K562 (cell line): ENCODE measurements at regions not wholly inside any gene's neighbourhood (a gene's known extent, or its start where the extent isn't known, plus 50 kb on each side); places are given as distances from the start of the nearest gene placed in this dataset.

Experiments
- ATAC-seq: fragments of 200-7000 bp; cut with Tn5 transposase; 3 replicates; pipeline ENCODE4 v1.9.1; 2020; ENCODE audit warnings: moderate library complexity
- BruUV-seq: library from RNA; stranded (reverse); fragments of 400-500 nt; replicated peaks from 2 replicates; lab custom pipeline; 2021; lab: Mats Ljungman, UMichigan
- CTCF ChIA-PET: fragments of 300-600 bp; formaldehyde crosslinking; extraction: SDS; loops from one replicate; lab custom pipeline; 2021; ENCODE audit warnings: low intra/inter-chr PET ratio; lab: Yijun Ruan, JAX
- POLR2A ChIA-PET: fragments of 300-600, 350-650 bp; sonication (Branson Sonifier 250); formaldehyde crosslinking; extraction: SDS; loops from one replicate; lab custom pipeline; 2021; ENCODE audit warnings: antibody characterized with exemption, inconsistent platforms; lab: Yijun Ruan, JAX
- DNase-seq, 4 experiments: peaks; one replicate each; pipeline versions ENCODE4 v3.0.0 to v3.0.0-alpha.2; 2011 to 2018; ENCODE audit warnings: low spot score in 3 of 4, mixed read lengths in 3 of 4; ENCODE audit errors: extremely low read depth in 1 of 4
- FAIRE-seq: peaks from 2 replicates; lab custom pipeline; 2011; peaks lifted over from hg19 to GRCh38; lab: Jason Lieb, UNC
- H2AFZ ChIP-seq: 2 replicates; pipeline ENCODE4 v1.6.0; 2011; ENCODE audit warnings: low read depth, low read length, control low read depth, inconsistent platforms
- H3K27ac ChIP-seq: fragments of 200-600 bp; 3 replicates; pipeline ENCODE4 v1.8.0; 2011; ENCODE audit warnings: low read depth, mild to moderate bottlenecking, control low read depth, inconsistent platforms, low read length, moderate library complexity, mixed read lengths; ENCODE audit errors: extremely low read depth
- H3K27me3 ChIP-seq, 2 experiments: fragments of 300-600 bp in 1 of 2; 2 replicates in 1 of 2; 3 replicates in 1 of 2; pipeline versions ENCODE4 v1.6.0 to v1.8.0; 2011; ENCODE audit warnings: inconsistent platforms in 2 of 2, low read length in 2 of 2, mild to moderate bottlenecking in 1 of 2, mixed read lengths in 1 of 2, moderate library complexity in 1 of 2; ENCODE audit not compliant: control insufficient read depth in 2 of 2, insufficient read depth in 2 of 2
- H3K36me3 ChIP-seq: fragments of 300-600 bp; 3 replicates; pipeline ENCODE4 v1.8.0; 2011; ENCODE audit warnings: mild to moderate bottlenecking, low read length, inconsistent platforms; ENCODE audit not compliant: control insufficient read depth, insufficient read depth
- H3K4me1 ChIP-seq, 2 experiments: fragments of 200-600 bp in 1 of 2; replicated peaks in 1 of 2; 2 replicates in 1 of 2; 3 replicates in 1 of 2; pipeline versions ENCODE4 v1.5.1 to v1.8.0; 2011; ENCODE audit warnings: inconsistent platforms in 2 of 2, low read length in 2 of 2, mild to moderate bottlenecking in 1 of 2, mixed read lengths in 1 of 2, moderate library complexity in 1 of 2; ENCODE audit not compliant: control insufficient read depth in 2 of 2, insufficient read depth in 2 of 2
- H3K4me2 ChIP-seq: 2 replicates; pipeline ENCODE4 v1.6.1; 2011; ENCODE audit warnings: low read length, control low read depth, inconsistent platforms, mixed read lengths; ENCODE audit not compliant: insufficient read depth
- H3K4me3 ChIP-seq: fragments of 200-600 bp; sonication (generic), shearing (Covaris generic); 2 replicates; pipeline ENCODE4 v1.5.1; 2016; ENCODE audit warnings: control low read depth, inconsistent platforms
- H3K79me2 ChIP-seq: fragments of 200-600 bp; 3 replicates; pipeline ENCODE4 v1.8.0; 2011; ENCODE audit warnings: low read length, inconsistent platforms; ENCODE audit not compliant: control insufficient read depth, insufficient read depth
- H3K9ac ChIP-seq, 2 experiments: 2 replicates each; pipeline versions ENCODE4 v1.6.0 to v1.6.1; 2011; ENCODE audit warnings: low read depth in 2 of 2, low read length in 2 of 2, control low read depth in 1 of 2, inconsistent platforms in 1 of 2, mild to moderate bottlenecking in 1 of 2, mixed read lengths in 1 of 2; ENCODE audit not compliant: insufficient read depth in 1 of 2
- H3K9me1 ChIP-seq: one replicate; pipeline ENCODE4 v1.6.0; 2011; ENCODE audit warnings: inconsistent platforms, mild to moderate bottlenecking, low read length, moderate library complexity; ENCODE audit not compliant: control insufficient read depth, insufficient read depth
- H3K9me3 ChIP-seq: replicated peaks from 2 replicates; pipeline ENCODE4 v1.5.1; 2011; ENCODE audit warnings: low read depth, low read length, inconsistent platforms; ENCODE audit not compliant: control insufficient read depth, insufficient read depth
- H4K20me1 ChIP-seq: replicated peaks from 2 replicates; pipeline ENCODE4 v1.6.1; 2011; ENCODE audit warnings: low read length, inconsistent platforms, mixed read lengths; ENCODE audit not compliant: control insufficient read depth, insufficient read depth
- BHLHE40 ChIP-seq: IDR thresholded peaks from 2 replicates; pipeline ENCODE4 v1.6.1; 2011; ENCODE audit warnings: low read length, improper control_type of control experiment
- FOS ChIP-seq: IDR thresholded peaks from 3 replicates; pipeline ENCODE4 v1.6.1; 2011; ENCODE audit not compliant: insufficient read length; ENCODE audit errors: extremely low read depth
- KLF13 ChIP-seq: fragments of 450-650 bp; IDR thresholded peaks from 2 replicates; pipeline ENCODE4 v1.6.1; 2016; ENCODE audit warnings: missing genetic modification characterization, low read depth, mild to moderate bottlenecking, missing compliant biosample characterization, moderate library complexity, borderline replicate concordance
- NFIC ChIP-seq: fragments of 450-650 bp; IDR thresholded peaks from 2 replicates; pipeline ENCODE4 v1.6.1; 2017; ENCODE audit warnings: mild to moderate bottlenecking, inconsistent platforms
- RAD21 ChIP-seq, 2 experiments: fragments of 250-450 bp in 1 of 2; fragments of 450-650 bp in 1 of 2; sonication (Bioruptor Pico) in 1 of 2; formaldehyde crosslinking in 1 of 2; IDR thresholded peaks in 1 of 2; conservative IDR thresholded peaks in 1 of 2; 2 replicates each; pipeline versions ENCODE4 v1.4.0 to v1.8.0; 2020 to 2022; ENCODE audit warnings: mild to moderate bottlenecking in 2 of 2, moderate library complexity in 1 of 2
- RFX5 ChIP-seq: IDR thresholded peaks from 2 replicates; pipeline ENCODE4 v1.6.1; 2011; ENCODE audit warnings: low read depth, mild to moderate bottlenecking, improper control_type of control experiment, low read length
- SETDB1 ChIP-seq: IDR thresholded peaks from one replicate; pipeline ENCODE4 v1.6.1; 2012; ENCODE audit warnings: low read length, control low read depth, inconsistent platforms
- SNIP1 ChIP-seq: fragments of 450-650 bp; IDR thresholded peaks from 2 replicates; pipeline ENCODE4 v1.7.1; 2017; ENCODE audit warnings: low read depth, mild to moderate bottlenecking
- XRCC3 ChIP-seq: fragments of 450-650 bp; IDR thresholded peaks from 2 replicates; pipeline ENCODE4 v1.6.1; 2017; ENCODE audit warnings: mild to moderate bottlenecking, moderate library complexity
- ZBED1 ChIP-seq: IDR thresholded peaks from 2 replicates; pipeline ENCODE4 v1.6.1; 2014
- ZNF143 ChIP-seq: sonication (generic); formaldehyde crosslinking; IDR thresholded peaks from 2 replicates; pipeline ENCODE4 v1.9.0; 2022; ENCODE audit warnings: mild to moderate bottlenecking, missing genetic modification reagents
- ZNF384 ChIP-seq: IDR thresholded peaks from 2 replicates; pipeline ENCODE4 v1.6.1; 2012; ENCODE audit warnings: low read depth, low read length, improper control_type of control experiment
- ZNF445 ChIP-seq: fragments of 250-450 bp; sonication (Bioruptor Pico); IDR thresholded peaks from 2 replicates; pipeline ENCODE4 v1.4.0; 2020; ENCODE audit warnings: low read depth, mild to moderate bottlenecking, moderate library complexity
- WGBS: fragments of 100-300 bp; shearing (Covaris generic); methylation state at CpG from one replicate; pipeline ENCODE4 v1.1.6; 2016; ENCODE audit warnings: low coverage, mixed read lengths; ENCODE audit not compliant: insufficient coverage; ENCODE audit errors: missing lambda C conversion rate; 5-methylcytosine and 5-hydroxymethylcytosine counted together
- in situ Hi-C: fragments of 300-500 bp; cut with MboI; formaldehyde crosslinking; loops from 4 replicates; pipeline ENCODE4 v1.15.0; 2018; ENCODE audit warnings: inconsistent platforms, mixed read lengths
- intact Hi-C: fragments of 100-400 bp; cut with micrococcal nuclease; formaldehyde crosslinking; loops from 2 replicates; pipeline ENCODE4 v1.14.2; 2022
- TF ChIP-seq, protein P1 (sequence below), 2 experiments: fragments of 450-650 bp in 1 of 2; sonication (generic) in 1 of 2; formaldehyde crosslinking in 1 of 2; IDR thresholded peaks in 1 of 2; conservative IDR thresholded peaks in 1 of 2; 2 replicates each; pipeline versions ENCODE4 v1.6.1 to v1.8.1; 2016 to 2023; ENCODE audit warnings: mild to moderate bottlenecking in 2 of 2, moderate library complexity in 2 of 2, inconsistent platforms in 1 of 2, missing genetic modification reagents in 1 of 2
- TF ChIP-seq, protein P2 (sequence below), 3 experiments: fragments of 200-800 bp in 1 of 3; sonication (Bioruptor generic) in 1 of 3; sonication (generic) in 1 of 3; formaldehyde crosslinking in 1 of 3; IDR thresholded peaks; 2 replicates each; pipeline versions ENCODE4 v1.6.1 to v1.8.0; 2016 to 2022; ENCODE audit warnings: mild to moderate bottlenecking in 2 of 3, missing compliant biosample characterization in 2 of 3, missing genetic modification characterization in 2 of 3, missing genetic modification reagents in 1 of 3

DNA sequence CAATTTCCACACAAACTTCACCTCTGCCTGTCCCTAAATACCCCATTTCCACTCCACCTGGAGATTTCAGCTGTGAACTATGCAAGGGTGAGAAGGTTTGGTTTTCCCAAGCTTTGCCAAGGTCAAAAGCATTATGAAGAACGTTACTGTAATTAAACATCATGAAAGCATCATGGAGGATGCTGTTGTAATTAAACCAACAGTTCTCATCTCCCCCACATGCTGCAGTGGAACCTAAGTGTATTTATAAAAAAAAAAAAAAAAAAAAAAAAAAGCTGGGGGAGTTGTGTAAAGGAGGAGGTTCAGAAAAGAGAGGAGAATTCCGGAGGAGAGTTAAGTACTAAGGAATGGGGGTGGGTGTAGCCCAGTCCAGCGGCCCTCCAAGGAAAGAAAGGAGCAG, 474.9 kb upstream of the JARID2 start:
- no TSS peak for BruUV-seq
- POLR2A ChIA-PET = no interaction called here
- WGBS = 32% methylated on average over 3 of the region's 3 CpGs

DNA sequence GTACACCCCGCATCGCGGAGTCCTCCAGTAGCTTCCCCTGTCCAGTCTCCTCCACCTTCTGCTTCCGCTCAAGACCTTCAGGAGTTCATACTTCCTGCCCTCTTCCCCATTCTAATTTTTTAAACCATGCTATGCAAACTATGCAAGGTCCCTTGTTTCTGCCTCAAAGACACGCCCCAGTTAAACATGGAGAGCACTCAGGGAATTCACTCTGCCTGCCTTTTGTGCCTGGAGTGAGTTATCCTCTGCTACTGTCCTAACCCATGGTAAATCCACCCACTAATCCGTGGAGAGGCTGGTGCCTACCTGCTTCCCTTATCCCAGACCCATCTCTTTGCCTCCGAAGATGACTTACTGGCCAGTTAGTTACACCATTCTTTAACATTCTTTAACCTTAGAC, 473.7 kb upstream of the JARID2 start:
- POLR2A ChIA-PET = interaction anchor here (0.7 kb wide), 1 partner anchor 101 kb away, joined by 3 read pairs; no protein-coding TSS in a partner anchor
- DNase-seq = no peak
- Histone ChIP-seq H4K20me1 (no peaks in the 10 kb centered on the region), H3K79me2 (no peaks in the 10 kb centered on the region), H3K4me2 (no peak overlapping the region), H3K27ac (no peak overlapping the region), H3K4me1 (peaks cover 5 to 31% of the 10 kb centered on the region in 2 experiments; a peak in 4 of 5 replicates), H3K36me3 (no peaks in the 10 kb centered on the region), H3K9ac (no peak overlapping the region), H3K4me3 (no peak overlapping the region), H3K27me3 (no peaks in the 10 kb centered on the region), H2AFZ (0 out of 2 replicates have a peak overlapping the region, but pooled peaks have one; percentile 22), H3K9me1 (no peaks in the 10 kb centered on the region), H3K9me3 (no peaks in the 10 kb centered on the region)
- 69% methylated on average over 7 of the region's 7 CpGs for WGBS
- in situ Hi-C loops (no loop called here), intact Hi-C loops (no loop called here)
- CTCF ChIA-PET = no interaction called here
- ATAC-seq = no peak
- FAIRE-seq = no peak
- no TSS peak for BruUV-seq
- no peak for TF ChIP-seq FOS
- TF ChIP-seq RAD21 (CRISPR knock-in tag; conservative IDR thresholded peaks at IDR 0.05 in 1 of 2, IDR thresholded peaks at IDR 0.05 in 1 of 2) = no peak
- TF ChIP-seq, protein P1, sequence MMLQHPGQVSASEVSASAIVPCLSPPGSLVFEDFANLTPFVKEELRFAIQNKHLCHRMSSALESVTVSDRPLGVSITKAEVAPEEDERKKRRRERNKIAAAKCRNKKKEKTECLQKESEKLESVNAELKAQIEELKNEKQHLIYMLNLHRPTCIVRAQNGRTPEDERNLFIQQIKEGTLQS (IDR thresholded peaks at IDR 0.05) = no peak
- TF ChIP-seq, protein P1 (CRISPR knock-in tag; conservative IDR thresholded peaks at IDR 0.05) = no peak
- TF ChIP-seq ZBED1 = no peak
- TF ChIP-seq XRCC3 = no peak
- no peak for TF ChIP-seq KLF13 (tag)
- TF ChIP-seq SETDB1 = no peak
- TF ChIP-seq, protein P2, sequence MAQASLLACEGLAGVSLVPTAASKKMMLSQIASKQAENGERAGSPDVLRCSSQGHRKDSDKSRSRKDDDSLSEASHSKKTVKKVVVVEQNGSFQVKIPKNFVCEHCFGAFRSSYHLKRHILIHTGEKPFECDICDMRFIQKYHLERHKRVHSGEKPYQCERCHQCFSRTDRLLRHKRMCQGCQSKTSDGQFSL (CRISPR knock-in tag; IDR thresholded peaks at IDR 0.05) = no peak
- TF ChIP-seq, protein P2 (tag; IDR thresholded peaks at IDR 0.05) = no peak
- no peak for TF ChIP-seq NFIC
- no peak for TF ChIP-seq BHLHE40
- no peak for TF ChIP-seq RFX5
- TF ChIP-seq ZNF445 (CRISPR knock-in tag) = no peak

More for the DNA sequence above, 474.9 kb upstream of the JARID2 start:
- Histone ChIP-seq H3K9me3 (no peaks in the 10 kb centered on the region), H4K20me1 (no peaks in the 10 kb centered on the region), H3K27ac (no peak overlapping the region), H3K79me2 (no peaks in the 10 kb centered on the region), H3K9me1 (no peaks in the 10 kb centered on the region), H3K4me2 (no peak overlapping the region), H3K36me3 (no peaks in the 10 kb centered on the region)
- ATAC-seq = no peak
- in situ Hi-C loops (no loop called here), intact Hi-C loops (no loop called here)
- FAIRE-seq = no peak
- DNase-seq = no peak
- TF ChIP-seq ZNF143 (no peak), SNIP1 (no peak), ZNF384 (0 out of 2 replicates have a peak, but pooled peaks have one; percentile 22)
- TF ChIP-seq, all 486 proteins: peak for 1
- CTCF ChIA-PET = interaction anchor here (0.8 kb wide), 1 partner anchor 14 kb away, joined by 5 read pairs; no protein-coding TSS in a partner anchor
- peaks cover 0 to 25% of the 10 kb centered on the region in 2 experiments; a peak in 3 of 5 replicates for H3K4me1 ChIP-seq
- no peak overlapping the region for H3K9ac ChIP-seq
- H3K27me3 ChIP-seq = no peaks in the 10 kb centered on the region
- H2AFZ ChIP-seq = no peak overlapping the region
- no peak overlapping the region for H3K4me3 ChIP-seq
